ENCODE measurements at regions not wholly inside any gene's neighbourhood (a gene's known extent, or its start where the extent isn't known, plus 50 kb on each side); places are given as distances from the start of the nearest gene placed in this dataset.
"Not testable (repeated sequence)": the region's sequence is repeated elsewhere in the genome, so short reads cannot be mapped to it uniquely, and the experiment has no call there.

GRCh38 chrX:125089761-125090445 lies 229.8 kb upstream of the TEX13C start:
- no peak for DNase-seq (ENCODE audit: low read depth in 2 of 3, low spot score in 2 of 3)

DNA sequence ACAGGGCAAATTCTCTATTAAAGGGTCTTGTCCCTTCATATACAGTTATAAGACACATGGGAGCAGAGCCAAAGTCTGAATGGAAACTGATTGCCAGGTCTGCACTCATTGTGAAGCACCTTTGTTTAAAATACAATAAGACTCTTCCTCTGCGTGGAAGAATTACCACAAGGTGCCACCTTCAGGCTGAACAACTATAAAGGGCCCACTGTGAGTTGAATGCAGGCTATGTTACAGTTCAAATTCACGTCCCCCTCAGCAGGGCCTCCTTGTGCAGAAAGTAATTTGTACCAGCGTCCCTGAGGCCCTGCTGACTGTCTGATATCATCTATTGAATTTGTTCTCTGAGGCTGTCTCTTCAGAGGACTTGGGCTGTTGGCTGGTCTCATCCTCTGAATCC lies 225.8 kb upstream of the TEX13C start:
- DNase-seq (ENCODE audit: low read depth in 2 of 3, low spot score in 2 of 3), result no peak

GRCh38 chrX:125094901-125095300 lies 224.8 kb upstream of the TEX13C start:
- no peak for DNase-seq (ENCODE audit: low read depth in 2 of 3, low spot score in 2 of 3)

DNA sequence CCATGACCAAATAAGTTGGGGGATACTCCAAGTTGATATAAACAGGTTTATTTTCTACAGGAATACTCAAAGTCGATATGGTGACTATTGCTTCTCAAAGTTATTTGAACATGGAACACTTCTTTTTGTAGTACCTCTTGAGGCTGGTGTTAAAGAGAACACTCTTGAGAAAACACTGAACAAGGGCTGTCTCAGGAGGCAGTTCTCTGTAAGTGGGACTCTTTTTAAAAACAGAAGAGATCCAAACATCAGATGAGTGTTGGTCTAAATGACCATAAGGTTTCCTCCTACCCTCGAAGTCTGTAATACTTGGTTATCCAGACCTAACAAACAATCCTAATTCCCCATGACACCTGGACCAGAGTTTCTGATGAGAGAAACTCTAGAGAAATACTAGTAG lies 223.2 kb upstream of the TEX13C start:
- DNase-seq (ENCODE audit: low read depth in 2 of 3, low spot score in 2 of 3), result no peak

DNA sequence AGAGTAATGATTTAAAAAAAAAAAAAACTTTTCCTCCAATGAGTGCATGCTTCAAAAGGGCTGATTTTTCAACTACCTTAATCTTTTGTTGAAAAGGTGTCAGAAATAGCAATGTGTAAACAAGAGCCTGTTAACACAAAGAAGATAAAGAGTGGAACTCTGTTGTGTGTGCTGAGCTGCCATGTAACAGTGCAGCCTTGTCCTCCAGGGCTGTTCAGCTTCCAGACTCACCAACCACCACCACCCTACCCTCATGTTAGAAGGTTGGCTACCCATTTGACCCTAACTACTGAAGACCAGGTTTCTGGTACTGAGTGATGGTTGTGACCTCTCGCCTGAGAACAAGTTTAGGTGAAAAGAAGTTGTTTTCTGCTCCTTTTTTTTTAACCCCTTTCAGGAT lies 222.8 kb upstream of the TEX13C start:
- DNase-seq (ENCODE audit: low read depth in 2 of 3, low spot score in 2 of 3), result no peak

- no peak for DNase-seq (ENCODE audit: low read depth in 2 of 3, low spot score in 2 of 3)
These were observed 217.5 kb upstream of the TEX13C start for GRCh38 chrX:125101971-125102755.

GRCh38 chrX:125103693-125104092 lies 216.0 kb upstream of the TEX13C start:
- no peak for DNase-seq (ENCODE audit: low read depth in 2 of 3, low spot score in 2 of 3)

- no peak for DNase-seq (ENCODE audit: low read depth in 2 of 3, low spot score in 2 of 3)
These were observed 210.8 kb upstream of the TEX13C start for GRCh38 chrX:125108921-125109320.

- DNase-seq (ENCODE audit: low read depth in 2 of 3, low spot score in 2 of 3), result peak in 1 of 3 donors; percentile 1
These were observed 188.5 kb upstream of the TEX13C start for GRCh38 chrX:125131164-125131563.

GRCh38 chrX:125132274-125132673 lies 187.4 kb upstream of the TEX13C start:
- DNase-seq (ENCODE audit: low read depth in 2 of 3, low spot score in 2 of 3), result peak in 2 of 3 donors; percentile 5 to 11

DNA sequence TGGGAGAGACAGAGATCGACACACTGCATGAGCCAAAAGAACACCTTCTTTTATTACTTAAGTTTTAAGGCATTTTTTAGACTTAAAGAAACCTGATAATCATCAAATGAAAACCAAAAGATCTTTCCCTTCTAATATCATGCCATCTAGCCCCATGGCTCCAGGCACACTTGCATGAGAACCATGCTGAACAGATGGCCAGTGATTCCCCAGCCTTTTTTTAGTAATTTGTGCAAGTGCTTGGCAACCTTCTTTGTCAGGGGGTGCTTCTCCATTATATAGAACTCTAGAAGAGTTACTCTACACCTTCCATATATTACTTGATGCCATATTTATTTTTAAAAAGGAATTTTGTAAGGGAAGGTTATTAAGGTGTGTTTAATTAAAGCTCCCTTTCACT lies 182.2 kb upstream of the TEX13C start:
- DNase-seq (ENCODE audit: low read depth in 2 of 3, low spot score in 2 of 3), result no peak

DNA sequence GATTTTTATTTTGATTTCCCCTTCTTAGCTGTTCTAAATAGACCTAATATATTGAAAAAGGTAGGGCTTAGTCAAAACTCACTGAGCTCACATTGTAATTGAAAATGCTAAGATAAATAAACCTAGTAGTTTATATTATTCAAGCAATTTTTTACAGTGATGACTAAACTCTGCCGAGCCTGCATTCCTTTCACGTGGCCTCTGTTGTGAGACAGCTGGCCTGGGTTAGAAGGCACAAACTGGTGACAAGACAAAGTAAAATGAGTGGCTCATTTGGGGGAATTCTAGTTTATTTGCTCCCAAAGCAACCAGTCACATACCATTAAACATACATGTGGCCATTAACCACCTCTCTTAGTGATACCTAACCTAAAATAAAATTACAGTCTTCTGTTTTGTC lies 169.4 kb upstream of the TEX13C start:
- no peak for DNase-seq (ENCODE audit: low read depth in 2 of 3, low spot score in 2 of 3)

DNA sequence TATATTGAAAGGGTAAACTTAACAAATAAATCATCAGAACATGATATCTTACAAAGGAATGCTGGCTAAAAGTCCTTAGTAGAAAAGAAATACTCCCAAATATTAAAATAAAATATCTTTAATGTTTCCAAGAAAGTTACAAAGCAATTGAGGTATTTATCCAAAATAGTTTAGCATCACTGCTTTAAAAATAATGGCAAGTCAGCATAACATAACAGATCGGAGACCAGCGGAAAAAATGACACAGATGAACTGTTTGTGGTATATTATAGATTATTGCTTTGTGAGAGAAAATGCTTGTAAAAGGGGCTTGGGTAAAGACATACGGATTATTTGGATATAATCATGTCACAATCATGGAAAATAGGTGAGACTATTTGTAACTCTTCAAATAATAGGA lies 168.5 kb upstream of the TEX13C start:
- no peak for DNase-seq (ENCODE audit: low read depth in 2 of 3, low spot score in 2 of 3)

GRCh38 chrX:125152011-125152410 lies 167.7 kb upstream of the TEX13C start:
- DNase-seq (ENCODE audit: low read depth in 2 of 3, low spot score in 2 of 3), result no peak

- DNase-seq (ENCODE audit: low read depth in 2 of 3, low spot score in 2 of 3), result no peak
These were observed 166.1 kb upstream of the TEX13C start for GRCh38 chrX:125153621-125154020.

DNA sequence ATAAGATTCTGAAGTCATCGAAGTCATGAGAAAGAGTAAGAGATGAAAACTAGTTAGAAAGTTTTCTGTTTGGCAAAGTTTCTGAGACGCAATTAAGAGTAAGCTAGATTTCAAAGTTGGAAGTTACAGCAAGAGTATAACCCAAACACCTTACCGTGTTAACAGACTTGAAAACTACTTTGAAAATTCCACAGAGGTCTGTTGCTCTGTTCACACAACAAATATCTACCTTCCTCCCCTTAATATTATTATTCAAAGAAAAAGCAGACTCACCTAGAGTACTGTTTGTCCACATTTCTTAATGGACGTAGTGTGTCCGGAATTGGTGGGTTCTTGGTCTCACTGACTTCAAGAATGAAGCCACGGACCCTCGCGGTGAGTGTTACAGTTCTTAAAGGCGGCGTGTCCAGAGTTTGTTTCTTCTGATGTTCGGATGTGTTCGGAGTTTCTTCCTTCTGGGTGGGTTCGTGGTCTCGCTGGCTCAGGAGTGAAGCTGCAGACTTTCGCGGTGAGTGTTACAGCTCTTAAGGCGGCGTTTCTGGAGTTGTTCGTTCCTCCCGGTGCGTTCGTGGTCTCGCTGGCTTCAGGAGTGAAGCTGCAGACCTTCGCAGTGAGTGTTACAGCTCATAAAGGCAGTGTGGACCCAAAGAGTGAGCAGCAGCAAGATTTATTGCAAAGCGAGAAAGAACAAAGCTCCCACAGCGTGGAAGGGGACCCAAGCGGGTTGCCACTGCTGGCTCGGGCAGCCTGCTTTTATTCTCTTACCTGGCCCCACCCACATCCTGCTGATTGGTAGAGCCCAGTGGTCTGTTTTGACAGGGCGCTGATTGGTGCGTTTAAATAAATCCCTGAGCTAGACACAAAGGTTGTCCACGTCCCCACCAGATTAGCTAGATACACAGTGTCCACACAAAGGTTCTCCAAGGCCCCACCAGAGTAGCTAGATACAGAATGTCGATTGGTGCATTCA lies 165.1 kb upstream of the TEX13C start:
- DNase-seq (ENCODE audit: low read depth in 2 of 3, low spot score in 2 of 3), result not testable (repeated sequence)

GRCh38 chrX:125155296-125156033 lies 164.2 kb upstream of the TEX13C start:
- DNase-seq (ENCODE audit: low read depth in 2 of 3, low spot score in 2 of 3), result not testable (repeated sequence)

GRCh38 chrX:125170459-125170858 lies 149.2 kb upstream of the TEX13C start:
- DNase-seq (ENCODE audit: low read depth in 2 of 3, low spot score in 2 of 3), result no peak

DNA sequence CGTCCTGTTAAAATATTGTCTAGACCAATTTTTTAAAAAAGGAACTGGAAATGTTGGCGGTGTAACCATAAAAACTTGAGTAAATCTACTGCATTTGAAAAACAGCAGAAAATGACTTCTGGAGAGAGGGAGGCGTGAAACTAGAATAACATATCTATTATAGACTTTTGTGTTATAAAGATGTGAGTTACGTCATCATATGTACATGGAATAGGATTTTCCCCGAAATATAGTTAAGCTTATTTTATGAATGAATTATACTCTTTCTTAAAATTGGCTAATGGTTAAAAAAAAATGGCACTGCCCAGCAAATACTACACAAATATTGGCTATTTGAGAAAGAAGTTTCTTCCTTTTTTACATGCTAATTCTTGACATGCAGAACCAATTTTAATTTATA lies 147.1 kb upstream of the TEX13C start:
- no peak for DNase-seq (ENCODE audit: low read depth in 2 of 3, low spot score in 2 of 3)

DNA sequence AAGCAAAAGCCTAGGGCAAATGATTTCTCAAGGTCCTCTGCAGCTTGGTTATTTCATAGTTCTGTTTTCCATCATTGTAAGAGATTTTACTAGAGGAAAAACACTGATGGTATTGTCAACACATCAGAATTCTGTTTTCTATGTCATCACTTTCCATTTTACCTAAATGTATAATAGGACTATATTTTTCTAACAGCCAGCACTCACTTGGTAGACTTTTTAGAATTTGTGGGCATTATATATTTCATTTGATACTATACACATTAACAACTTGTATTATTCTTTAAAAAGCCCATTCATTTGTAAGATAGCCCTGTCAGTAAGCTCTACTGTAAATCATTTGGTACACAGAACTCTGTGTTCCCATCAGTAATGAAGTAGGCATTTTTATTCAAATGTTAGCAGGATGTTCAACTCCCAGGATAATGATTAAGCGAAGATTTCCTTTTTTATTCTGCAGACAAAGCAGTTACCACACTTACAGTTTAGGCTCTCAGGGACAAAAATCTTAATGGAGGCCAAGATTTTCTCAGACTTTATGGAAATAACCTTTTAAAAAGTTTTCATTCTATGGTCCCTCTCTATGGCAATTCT lies 143.6 kb upstream of the TEX13C start:
- DNase-seq (ENCODE audit: low read depth in 2 of 3, low spot score in 2 of 3), result no peak

All from hematopoietic multipotent progenitor cell (in vitro differentiated cells).